Transverse colon (tissue), 4 donors: ENCODE measurements at regions not wholly inside any gene's neighbourhood (a gene's known extent, or its start where the extent isn't known, plus 50 kb on each side); places are given as distances from the start of the nearest gene placed in this dataset.

Source experiments
- DNase-seq: peaks from one replicate; pipeline ENCODE4 v3.0.0-alpha.2; 2019
- H3K27ac ChIP-seq, 4 donors: fragments of 200-600 bp; sonication (generic); 2 replicates each; pipeline ENCODE4 v1.5.1; 2016 to 2018; ENCODE audit warnings: inconsistent platforms in 4 of 4
- H3K27me3 ChIP-seq: fragments of 200-600 bp; sonication (generic); 2 replicates; pipeline ENCODE4 v1.5.1; 2017; ENCODE audit warnings: inconsistent platforms
- H3K36me3 ChIP-seq, 4 donors: fragments of 200-600 bp; sonication (generic); 2 replicates each; pipeline ENCODE4 v1.5.1; 2017 to 2019; ENCODE audit warnings: inconsistent platforms in 4 of 4
- H3K4me1 ChIP-seq, 4 donors: fragments of 200-600 bp; sonication (generic); 2 replicates each; pipeline ENCODE4 v1.5.1; 2017 to 2020; ENCODE audit warnings: inconsistent platforms in 4 of 4
- H3K4me3 ChIP-seq, 4 donors: fragments of 200-600 bp; sonication (generic); 1 replicate in 1 of 4; 2 replicates in 3 of 4; pipeline versions ENCODE4 v1.5.1 to v1.6.1; 2017 to 2019; ENCODE audit warnings: inconsistent platforms in 4 of 4
- H3K9me3 ChIP-seq, 2 donors: fragments of 200-600 bp; sonication (generic); 2 replicates each; pipeline ENCODE4 v1.5.1; 2017 to 2019; ENCODE audit warnings: inconsistent platforms in 2 of 2
- EP300 ChIP-seq: sonication (generic); formaldehyde crosslinking; IDR thresholded peaks from one replicate; pipeline ENCODE4 v1.6.1; 2017; ENCODE audit warnings: antibody characterized with exemption, low read depth
- POLR2A ChIP-seq: fragments of 450-650 bp; IDR thresholded peaks from one replicate; pipeline ENCODE4 v1.6.1; 2016; ENCODE audit warnings: antibody characterized with exemption, mild to moderate bottlenecking, moderate library complexity
- POLR2AphosphoS5 ChIP-seq, 3 donors: sonication (generic); formaldehyde crosslinking; IDR thresholded peaks; one replicate each; pipeline ENCODE4 v1.6.1; 2016; ENCODE audit warnings: antibody characterized with exemption in 3 of 3
- WGBS, 2 donors: methylation state at CpG; one replicate each; pipeline ENCODE4 v1.1.5; 2018; ENCODE audit warnings: low coverage in 1 of 2; 5-methylcytosine and 5-hydroxymethylcytosine counted together
- in situ Hi-C, 4 donors: fragments of 200-750 bp; cut with MboI; loops; one replicate each; pipeline versions ENCODE4 v1.15.0 to v1.15.1; 2017; ENCODE audit warnings: low sequenced_read_pairs in 3 of 4, low pct_ligation_motif_present in 1 of 4, low pct_unique_long_range_greater_than_20kb in 1 of 4
- intact Hi-C: fragments of 100-400 bp; cut with DNase I; formaldehyde crosslinking; loops from one replicate; pipeline ENCODE4 v1.15.1; 2023; ENCODE audit warnings: low total_unique reads
- TF ChIP-seq, protein P1 (sequence below), 5 experiments: fragments of 200-600 bp in 3 of 5; fragments of 450-650 bp in 2 of 5; sonication (generic) in 3 of 5; IDR thresholded peaks; 1 replicate in 2 of 5; 2 replicates in 3 of 5; pipeline ENCODE4 v1.5.1; 2016 to 2017; ENCODE audit warnings: antibody characterized with exemption in 5 of 5, inconsistent platforms in 3 of 5, mild to moderate bottlenecking in 2 of 5, moderate library complexity in 1 of 5

DNA sequence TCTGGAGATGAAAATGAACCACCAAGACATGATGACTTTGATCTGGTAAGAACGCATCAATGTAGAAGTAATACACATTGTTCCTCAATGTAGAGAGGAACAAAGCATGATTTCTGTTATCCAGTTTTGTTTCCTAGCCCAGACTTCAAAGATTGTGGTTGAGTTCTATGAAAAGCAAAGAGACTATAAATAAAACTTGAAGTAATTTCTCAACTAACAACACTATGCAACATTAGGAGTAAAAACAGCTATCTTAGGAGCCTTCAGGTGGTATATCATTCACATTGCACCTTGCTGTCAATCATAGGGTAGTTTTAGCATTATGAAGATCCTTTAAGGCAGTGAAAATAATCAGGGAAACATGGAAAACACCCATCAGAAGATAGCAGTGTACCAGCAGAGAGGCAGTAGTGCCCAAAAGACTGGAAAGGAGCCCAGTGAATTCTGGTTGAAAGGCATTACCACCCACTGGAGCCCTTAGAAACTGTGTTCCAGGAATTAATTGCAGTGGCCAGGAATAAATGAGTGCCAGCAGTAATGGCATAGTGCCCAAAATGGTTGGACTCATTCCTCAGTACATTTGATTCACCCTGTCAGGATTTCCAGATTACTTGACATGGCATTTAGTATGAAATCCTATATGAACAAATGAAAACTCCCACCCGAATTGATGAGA lies 300.7 kb upstream of the CXXC4 start:
- H3K4me1 ChIP-seq, result no peaks in the 10 kb centered on the region
- intact Hi-C loops (no loop called here), in situ Hi-C loops (no loop called here)
- H3K36me3 ChIP-seq, result no peaks in the 10 kb centered on the region
- TF ChIP-seq, protein P1, sequence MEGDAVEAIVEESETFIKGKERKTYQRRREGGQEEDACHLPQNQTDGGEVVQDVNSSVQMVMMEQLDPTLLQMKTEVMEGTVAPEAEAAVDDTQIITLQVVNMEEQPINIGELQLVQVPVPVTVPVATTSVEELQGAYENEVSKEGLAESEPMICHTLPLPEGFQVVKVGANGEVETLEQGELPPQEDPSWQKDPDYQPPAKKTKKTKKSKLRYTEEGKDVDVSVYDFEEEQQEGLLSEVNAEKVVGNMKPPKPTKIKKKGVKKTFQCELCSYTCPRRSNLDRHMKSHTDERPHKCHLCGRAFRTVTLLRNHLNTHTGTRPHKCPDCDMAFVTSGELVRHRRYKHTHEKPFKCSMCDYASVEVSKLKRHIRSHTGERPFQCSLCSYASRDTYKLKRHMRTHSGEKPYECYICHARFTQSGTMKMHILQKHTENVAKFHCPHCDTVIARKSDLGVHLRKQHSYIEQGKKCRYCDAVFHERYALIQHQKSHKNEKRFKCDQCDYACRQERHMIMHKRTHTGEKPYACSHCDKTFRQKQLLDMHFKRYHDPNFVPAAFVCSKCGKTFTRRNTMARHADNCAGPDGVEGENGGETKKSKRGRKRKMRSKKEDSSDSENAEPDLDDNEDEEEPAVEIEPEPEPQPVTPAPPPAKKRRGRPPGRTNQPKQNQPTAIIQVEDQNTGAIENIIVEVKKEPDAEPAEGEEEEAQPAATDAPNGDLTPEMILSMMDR (IDR thresholded peaks at IDR 0.05), result no peak
- TF ChIP-seq POLR2A (no peak), EP300 (no peak), POLR2AphosphoS5 (IDR thresholded peaks at IDR 0.05) (no peak)
- H3K27me3 ChIP-seq, result no peaks in the 10 kb centered on the region
- H3K4me3 ChIP-seq, result no peak overlapping the region
- no peak overlapping the region for H3K27ac ChIP-seq
- no peaks in the 10 kb centered on the region for H3K9me3 ChIP-seq
- 40 to 45% methylated on average over 2 of the region's 2 CpGs for WGBS, 2 donors
- DNase-seq, result no peak

DNA sequence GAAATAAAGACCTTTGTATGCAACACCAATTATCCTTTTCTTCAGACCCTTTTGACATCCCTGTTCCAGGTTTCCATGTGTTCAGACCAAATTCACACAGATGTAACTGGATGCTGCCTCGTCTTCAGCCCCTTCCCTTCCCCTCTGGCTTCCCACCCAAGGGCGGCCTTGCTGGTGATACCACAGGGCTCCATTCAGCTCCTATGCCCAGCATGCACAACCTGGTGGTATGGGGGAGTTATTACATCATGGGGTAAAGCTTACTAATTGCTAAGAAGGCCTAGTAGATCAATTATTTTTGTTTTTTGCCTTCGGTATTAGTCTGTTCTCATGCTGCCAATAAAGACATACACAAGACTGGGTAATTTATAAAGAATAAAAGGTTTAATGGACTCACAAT lies 317.0 kb upstream of the CXXC4 start:
- intact Hi-C loops (no loop called here), in situ Hi-C loops (no loop called here)
- WGBS, 2 donors, result 67 to 81% methylated on average over 2 to 3 of the region's 3 CpGs

DNA sequence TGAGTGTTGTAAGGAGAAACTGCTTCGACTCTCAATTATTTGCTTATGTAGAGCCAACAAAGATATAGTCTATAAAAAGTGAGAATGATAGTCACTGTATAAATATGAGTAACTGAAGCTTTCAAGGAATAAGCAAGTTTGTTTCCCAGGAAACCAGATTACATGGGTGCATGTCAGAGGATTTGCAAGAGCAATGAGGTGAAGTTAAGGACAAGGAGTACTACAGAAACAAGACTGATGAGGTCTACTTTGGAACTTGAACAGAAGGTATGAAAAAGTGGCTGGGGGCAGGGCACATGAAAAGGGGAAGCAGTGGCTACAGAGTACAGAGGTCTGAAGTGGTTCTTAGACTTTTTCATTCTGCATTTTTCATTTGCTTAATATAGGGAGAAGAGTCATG lies 321.0 kb upstream of the CXXC4 start:
- 31 to 40% methylated on average over 1 of the region's 1 CpG for WGBS, 2 donors
- intact Hi-C loops (no loop called here), in situ Hi-C loops (no loop called here)
- TF ChIP-seq, protein P1 (IDR thresholded peaks at IDR 0.05), result no peak
- no peak for TF ChIP-seq POLR2AphosphoS5 (IDR thresholded peaks at IDR 0.05)
- DNase-seq, result no peak
- Histone ChIP-seq H3K4me1 (no peaks in the 10 kb centered on the region), H3K27me3 (no peaks in the 10 kb centered on the region), H3K4me3 (no peak overlapping the region), H3K27ac (no peak overlapping the region), H3K36me3 (no peaks in the 10 kb centered on the region), H3K9me3 (no peaks in the 10 kb centered on the region)

More for the DNA sequence above, 317.0 kb upstream of the CXXC4 start:
- no peaks in the 10 kb centered on the region for H3K9me3 ChIP-seq
- H3K27ac ChIP-seq, result no peak overlapping the region
- TF ChIP-seq EP300, result no peak
- TF ChIP-seq, protein P1 (IDR thresholded peaks at IDR 0.05), result no peak
- H3K27me3 ChIP-seq, result no peaks in the 10 kb centered on the region
- H3K36me3 ChIP-seq, result no peaks in the 10 kb centered on the region
- no peaks in the 10 kb centered on the region for H3K4me1 ChIP-seq
- no peak overlapping the region for H3K4me3 ChIP-seq
- no peak for DNase-seq

DNA sequence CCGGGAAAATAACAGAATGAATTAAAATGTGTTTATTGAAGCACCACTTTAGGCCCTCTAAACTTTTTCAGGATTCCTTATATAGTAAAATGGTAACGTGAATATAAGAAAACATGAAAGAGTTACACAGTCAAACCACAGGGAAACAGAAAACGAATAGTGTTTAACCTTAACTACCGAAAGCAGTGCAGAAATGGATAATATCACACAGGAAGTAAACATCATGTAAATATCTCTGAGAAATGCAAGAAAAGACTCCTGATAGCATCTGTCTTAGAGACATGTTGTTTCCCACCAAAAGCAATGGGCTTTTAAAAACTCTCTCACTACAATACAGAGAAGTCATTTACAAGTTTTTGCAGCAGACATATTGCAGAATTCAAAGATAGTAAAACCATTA lies 323.9 kb upstream of the CXXC4 start:
- Histone ChIP-seq H3K27ac (no peak overlapping the region), H3K36me3 (no peaks in the 10 kb centered on the region), H3K4me1 (no peaks in the 10 kb centered on the region), H3K4me3 (no peak overlapping the region), H3K27me3 (no peaks in the 10 kb centered on the region), H3K9me3 (no peaks in the 10 kb centered on the region)
- no peak for DNase-seq
- WGBS, 2 donors, result 71 to 77% methylated on average over 4 of the region's 4 CpGs
- intact Hi-C loops (no loop called here), in situ Hi-C loops (no loop called here)
- no peak for TF ChIP-seq EP300
- TF ChIP-seq POLR2A, result no peak
- TF ChIP-seq, protein P1 (IDR thresholded peaks at IDR 0.05), result no peak
- TF ChIP-seq POLR2AphosphoS5 (IDR thresholded peaks at IDR 0.05), result no peak
